ENCODE measurements at regions not wholly inside any gene's neighbourhood (a gene's known extent, or its start where the extent isn't known, plus 50 kb on each side); places are given as distances from the start of the nearest gene placed in this dataset.

DNA sequence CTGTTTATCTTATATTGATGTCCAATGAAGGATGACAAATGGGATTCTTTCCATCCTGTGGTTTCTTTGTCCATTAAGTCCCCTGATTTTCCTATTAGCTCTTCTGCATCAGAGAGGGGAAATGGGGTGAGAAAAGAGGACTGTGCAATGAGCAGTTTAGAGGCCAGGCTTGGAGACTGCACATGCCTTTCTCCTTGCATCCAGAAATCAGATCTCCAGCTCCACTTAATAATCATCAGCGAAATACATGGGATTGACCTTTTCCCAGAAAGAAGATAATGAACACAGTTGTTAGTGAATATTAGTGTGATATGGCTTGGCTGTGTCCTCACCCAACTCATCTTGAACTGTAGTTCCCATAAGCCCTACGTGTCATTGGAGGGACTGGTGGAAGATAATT is 697.4 kb downstream of the CBLN2 start:
- no peak overlapping the region for H3K4me2 ChIP-seq (ENCODE audit: low read length)
- no peak overlapping the region for H3K23ac ChIP-seq (ENCODE audit: low read length)
- no peaks in the 10 kb centered on the region for H3K27me3 ChIP-seq (ENCODE audit: insufficient read depth, low read length, poor library complexity)
- H2BK15ac ChIP-seq (replicated peaks; ENCODE audit: low read depth): no peak overlapping the region
- no peak overlapping the region for H4K5ac ChIP-seq (ENCODE audit: low read length)
- H3K18ac ChIP-seq (ENCODE audit: low read length): no peak overlapping the region
- no CpG with 5 or more reads among the region's 2 CpGs for WGBS (ENCODE audit: extremely low coverage, insufficient coverage, low lambda C conversion rate)
- no peak overlapping the region for H2BK5ac ChIP-seq (ENCODE audit: low read length)
- no peaks in the 10 kb centered on the region for H3K4me1 ChIP-seq (ENCODE audit: control insufficient read depth, low read depth, low read length)
- no peaks in the 10 kb centered on the region for H3K36me3 ChIP-seq (ENCODE audit: control insufficient read depth, insufficient read depth, low read length)
- H3K27ac ChIP-seq (ENCODE audit: low read depth, low read length): no peak overlapping the region
- H3K79me1 ChIP-seq (ENCODE audit: low read length): no peaks in the 10 kb centered on the region
- DNase-seq: no peak
- H3K9ac ChIP-seq (ENCODE audit: low read length): no peak overlapping the region
- H2BK120ac ChIP-seq (ENCODE audit: low read depth, low read length): no peak overlapping the region
- H3K79me2 ChIP-seq (ENCODE audit: control insufficient read depth, insufficient read depth, low read length): no peaks in the 10 kb centered on the region
- no peak overlapping the region for H3K4ac ChIP-seq (ENCODE audit: low read depth, low read length)
- no peak overlapping the region for H3K56ac ChIP-seq (ENCODE audit: low read length)
- no peak overlapping the region for H4K8ac ChIP-seq (ENCODE audit: low read depth, low read length)
- H3K4me3 ChIP-seq (ENCODE audit: low read length): no peak overlapping the region
- no peak overlapping the region for H2AK5ac ChIP-seq (ENCODE audit: low read length)

GRCh38 chr18:71844814-71845213 is 699.3 kb downstream of the CBLN2 start:
- Histone ChIP-seq H2AK5ac (ENCODE audit: low read length) (no peak overlapping the region), H3K27ac (ENCODE audit: low read depth, low read length) (no peak overlapping the region), H4K8ac (ENCODE audit: low read depth, low read length) (no peak overlapping the region)

DNA sequence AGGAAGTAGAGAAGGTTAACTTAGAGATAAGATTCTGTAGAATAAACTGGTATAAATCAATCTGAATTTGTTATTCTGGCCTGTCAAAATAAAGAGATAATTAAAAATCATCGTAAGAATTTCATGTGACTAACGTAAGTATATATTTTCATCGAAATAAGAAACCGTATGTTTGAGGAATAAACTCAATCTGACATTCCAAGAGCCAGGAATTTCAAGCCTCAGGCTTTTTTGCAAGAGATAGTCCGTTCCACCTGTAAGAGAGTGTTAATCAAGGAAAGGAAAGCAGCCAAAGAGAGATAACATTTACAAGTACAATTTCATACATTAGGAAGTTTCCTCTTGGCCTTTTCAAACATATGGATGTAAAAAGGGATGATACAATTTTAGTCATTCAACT is 701.5 kb downstream of the CBLN2 start:
- no peak overlapping the region for H4K8ac ChIP-seq (ENCODE audit: low read depth, low read length)
- no CpG with 5 or more reads among the region's 5 CpGs for WGBS (ENCODE audit: extremely low coverage, insufficient coverage, low lambda C conversion rate)
- H3K36me3 ChIP-seq (ENCODE audit: control insufficient read depth, insufficient read depth, low read length): no peaks in the 10 kb centered on the region
- no peak overlapping the region for H3K18ac ChIP-seq (ENCODE audit: low read length)
- no peak overlapping the region for H2BK120ac ChIP-seq (ENCODE audit: low read depth, low read length)
- no peak overlapping the region for H2AK5ac ChIP-seq (ENCODE audit: low read length)
- no peaks in the 10 kb centered on the region for H3K27me3 ChIP-seq (ENCODE audit: insufficient read depth, low read length, poor library complexity)
- H3K23ac ChIP-seq (ENCODE audit: low read length): no peak overlapping the region
- no peaks in the 10 kb centered on the region for H3K79me2 ChIP-seq (ENCODE audit: control insufficient read depth, insufficient read depth, low read length)
- no peak overlapping the region for H3K27ac ChIP-seq (ENCODE audit: low read depth, low read length)
- no peak overlapping the region for H2BK5ac ChIP-seq (ENCODE audit: low read length)
- H3K9ac ChIP-seq (ENCODE audit: low read length): no peak overlapping the region
- no peak overlapping the region for H3K56ac ChIP-seq (ENCODE audit: low read length)
- no peak overlapping the region for H2BK15ac ChIP-seq (replicated peaks; ENCODE audit: low read depth)
- no peak overlapping the region for H4K5ac ChIP-seq (ENCODE audit: low read length)
- H3K4me1 ChIP-seq (ENCODE audit: control insufficient read depth, low read depth, low read length): no peaks in the 10 kb centered on the region
- no peak overlapping the region for H3K4ac ChIP-seq (ENCODE audit: low read depth, low read length)
- H3K4me3 ChIP-seq (ENCODE audit: low read length): no peak overlapping the region
- H3K4me2 ChIP-seq (ENCODE audit: low read length): no peak overlapping the region
- no peaks in the 10 kb centered on the region for H3K79me1 ChIP-seq (ENCODE audit: low read length)
- peak; percentile 16 for DNase-seq

More at GRCh38 chr18:71844814-71845213, 699.3 kb downstream of the CBLN2 start:
- no peak overlapping the region for H3K4me3 ChIP-seq (ENCODE audit: low read length)
- no peak overlapping the region for H3K23ac ChIP-seq (ENCODE audit: low read length)
- H3K4me1 ChIP-seq (ENCODE audit: control insufficient read depth, low read depth, low read length): no peaks in the 10 kb centered on the region
- H2BK15ac ChIP-seq (replicated peaks; ENCODE audit: low read depth): no peak overlapping the region
- H2BK5ac ChIP-seq (ENCODE audit: low read length): no peak overlapping the region
- no CpG with 5 or more reads among the region's 5 CpGs for WGBS (ENCODE audit: extremely low coverage, insufficient coverage, low lambda C conversion rate)
- no peak overlapping the region for H3K56ac ChIP-seq (ENCODE audit: low read length)
- no peak overlapping the region for H3K4me2 ChIP-seq (ENCODE audit: low read length)
- H3K4ac ChIP-seq (ENCODE audit: low read depth, low read length): no peak overlapping the region
- H3K79me2 ChIP-seq (ENCODE audit: control insufficient read depth, insufficient read depth, low read length): no peaks in the 10 kb centered on the region
- H3K27me3 ChIP-seq (ENCODE audit: insufficient read depth, low read length, poor library complexity): no peaks in the 10 kb centered on the region
- H3K18ac ChIP-seq (ENCODE audit: low read length): no peak overlapping the region
- DNase-seq: no peak
- no peaks in the 10 kb centered on the region for H3K36me3 ChIP-seq (ENCODE audit: control insufficient read depth, insufficient read depth, low read length)
- H4K5ac ChIP-seq (ENCODE audit: low read length): no peak overlapping the region
- H2BK120ac ChIP-seq (ENCODE audit: low read depth, low read length): no peak overlapping the region
- H3K79me1 ChIP-seq (ENCODE audit: low read length): no peaks in the 10 kb centered on the region
- no peak overlapping the region for H3K9ac ChIP-seq (ENCODE audit: low read length)

DNA sequence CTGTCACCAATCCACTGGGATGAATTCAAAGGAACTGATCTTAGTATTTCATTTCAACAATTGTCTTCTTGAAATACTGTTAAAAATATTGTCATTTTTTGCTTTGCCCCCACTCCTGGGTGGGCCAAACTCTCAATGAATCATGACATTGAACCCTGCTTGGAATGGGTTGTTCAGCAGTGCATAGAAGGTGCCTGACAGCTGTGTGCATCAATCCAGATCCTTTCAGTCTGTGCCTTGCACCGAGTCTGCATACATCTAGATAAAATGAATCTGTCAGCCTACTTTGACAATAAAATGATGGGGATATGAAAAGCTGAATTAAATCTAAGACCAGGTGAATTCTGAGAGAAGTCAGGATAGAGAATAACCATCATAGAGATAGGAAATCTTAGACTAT is 706.6 kb downstream of the CBLN2 start:
- Histone ChIP-seq H3K79me1 (ENCODE audit: low read length) (no peaks in the 10 kb centered on the region), H2BK5ac (ENCODE audit: low read length) (no peak overlapping the region), H3K56ac (ENCODE audit: low read length) (no peak overlapping the region), H3K23ac (ENCODE audit: low read length) (no peak overlapping the region), H3K4me2 (ENCODE audit: low read length) (no peak overlapping the region), H3K4me1 (ENCODE audit: control insufficient read depth, low read depth, low read length) (no peaks in the 10 kb centered on the region), H3K79me2 (ENCODE audit: control insufficient read depth, insufficient read depth, low read length) (no peaks in the 10 kb centered on the region), H3K27me3 (ENCODE audit: insufficient read depth, low read length, poor library complexity) (no peaks in the 10 kb centered on the region), H2BK120ac (ENCODE audit: low read depth, low read length) (no peak overlapping the region), H3K4me3 (ENCODE audit: low read length) (no peak overlapping the region), H3K4ac (ENCODE audit: low read depth, low read length) (no peak overlapping the region), H4K5ac (ENCODE audit: low read length) (no peak overlapping the region), H3K36me3 (ENCODE audit: control insufficient read depth, insufficient read depth, low read length) (no peaks in the 10 kb centered on the region), H3K27ac (ENCODE audit: low read depth, low read length) (no peak overlapping the region), H3K18ac (ENCODE audit: low read length) (no peak overlapping the region), H2AK5ac (ENCODE audit: low read length) (no peak overlapping the region), H4K8ac (ENCODE audit: low read depth, low read length) (no peak overlapping the region), H3K9ac (ENCODE audit: low read length) (no peak overlapping the region), H2BK15ac (replicated peaks; ENCODE audit: low read depth) (no peak overlapping the region)
- DNase-seq: no peak
- no CpG with 5 or more reads among the region's 1 CpG for WGBS (ENCODE audit: extremely low coverage, insufficient coverage, low lambda C conversion rate)

DNA sequence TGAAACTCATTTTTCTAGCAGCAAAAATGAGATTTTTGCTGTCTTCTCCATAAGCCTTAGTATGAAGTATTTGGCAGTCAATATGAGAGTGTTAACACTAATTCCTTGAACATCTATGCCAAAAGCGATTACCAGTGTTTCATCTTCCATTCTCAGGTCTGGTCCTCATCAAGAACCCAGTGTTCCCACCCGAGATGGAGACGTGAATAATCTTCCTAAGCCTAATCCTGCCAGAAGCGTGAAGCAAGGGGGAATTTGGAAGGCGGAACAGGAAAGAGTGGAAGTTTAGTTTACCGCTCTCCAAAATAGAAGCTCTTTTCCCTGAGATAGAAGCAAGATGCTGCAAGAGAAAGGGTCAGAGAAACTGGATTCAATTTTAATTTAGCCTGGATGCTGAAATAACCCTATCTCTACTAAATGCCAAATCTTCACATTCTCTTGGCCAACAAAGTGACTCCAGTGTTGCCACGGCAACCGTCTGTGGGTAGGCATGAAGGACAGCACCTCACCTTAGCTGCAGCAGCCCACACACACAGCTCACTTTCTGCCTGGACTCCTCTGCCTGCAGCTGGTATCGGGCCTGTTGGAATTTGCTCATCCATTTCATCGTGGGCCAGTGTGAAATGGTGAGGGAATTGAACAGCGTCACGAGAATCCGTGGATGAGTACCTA is 711.1 kb downstream of the CBLN2 start:
- DNase-seq: peak; percentile 48
- Histone ChIP-seq H4K8ac (ENCODE audit: low read depth, low read length) (no peak overlapping the region), H2BK15ac (replicated peaks; ENCODE audit: low read depth) (no peak overlapping the region), H3K9ac (ENCODE audit: low read length) (no peak overlapping the region), H3K79me2 (ENCODE audit: control insufficient read depth, insufficient read depth, low read length) (no peaks in the 10 kb centered on the region), H2BK5ac (ENCODE audit: low read length) (no peak overlapping the region), H3K4ac (ENCODE audit: low read depth, low read length) (no peak overlapping the region), H3K79me1 (ENCODE audit: low read length) (no peaks in the 10 kb centered on the region), H3K23ac (ENCODE audit: low read length) (no peak overlapping the region), H3K4me2 (ENCODE audit: low read length) (no peak overlapping the region), H3K27me3 (ENCODE audit: insufficient read depth, low read length, poor library complexity) (no peaks in the 10 kb centered on the region), H2AK5ac (ENCODE audit: low read length) (no peak overlapping the region), H3K4me1 (ENCODE audit: control insufficient read depth, low read depth, low read length) (no peaks in the 10 kb centered on the region), H3K36me3 (ENCODE audit: control insufficient read depth, insufficient read depth, low read length) (no peaks in the 10 kb centered on the region), H4K5ac (ENCODE audit: low read length) (no peak overlapping the region), H3K27ac (ENCODE audit: low read depth, low read length) (no peak overlapping the region), H3K4me3 (ENCODE audit: low read length) (no peak overlapping the region), H3K56ac (ENCODE audit: low read length) (no peak overlapping the region), H2BK120ac (ENCODE audit: low read depth, low read length) (no peak overlapping the region), H3K18ac (ENCODE audit: low read length) (no peak overlapping the region)
- no CpG with 5 or more reads among the region's 13 CpGs for WGBS (ENCODE audit: extremely low coverage, insufficient coverage, low lambda C conversion rate)

DNA sequence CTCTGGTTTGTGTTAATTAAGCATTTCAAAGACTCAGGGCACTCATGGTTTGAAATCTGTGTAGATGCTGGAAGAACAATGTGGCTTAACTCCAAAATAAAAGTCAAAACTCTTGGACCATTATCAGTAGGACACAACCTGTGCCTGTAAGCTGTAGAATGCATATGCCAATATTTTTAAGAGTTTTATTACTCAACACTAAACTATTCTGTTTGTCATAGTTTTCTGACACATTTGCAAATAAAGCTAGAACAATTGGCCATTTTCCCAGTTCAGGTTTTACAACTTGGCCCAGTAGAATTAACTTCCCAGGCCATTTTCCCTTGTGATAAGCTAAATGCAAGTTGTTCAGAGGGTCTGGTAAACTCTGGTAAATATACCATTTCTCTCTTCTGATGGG is 713.1 kb downstream of the CBLN2 start:
- no peaks in the 10 kb centered on the region for H3K79me2 ChIP-seq (ENCODE audit: control insufficient read depth, insufficient read depth, low read length)
- H4K5ac ChIP-seq (ENCODE audit: low read length): no peak overlapping the region
- no peak for DNase-seq
- no peak overlapping the region for H3K4ac ChIP-seq (ENCODE audit: low read depth, low read length)
- H3K27me3 ChIP-seq (ENCODE audit: insufficient read depth, low read length, poor library complexity): no peaks in the 10 kb centered on the region
- H3K18ac ChIP-seq (ENCODE audit: low read length): no peak overlapping the region
- no peak overlapping the region for H2BK5ac ChIP-seq (ENCODE audit: low read length)
- H3K4me2 ChIP-seq (ENCODE audit: low read length): no peak overlapping the region
- H3K56ac ChIP-seq (ENCODE audit: low read length): no peak overlapping the region
- H3K79me1 ChIP-seq (ENCODE audit: low read length): no peaks in the 10 kb centered on the region
- H3K9ac ChIP-seq (ENCODE audit: low read length): no peak overlapping the region
- H2BK15ac ChIP-seq (replicated peaks; ENCODE audit: low read depth): no peak overlapping the region
- no peak overlapping the region for H2BK120ac ChIP-seq (ENCODE audit: low read depth, low read length)
- no peak overlapping the region for H3K23ac ChIP-seq (ENCODE audit: low read length)
- H2AK5ac ChIP-seq (ENCODE audit: low read length): no peak overlapping the region
- H3K4me1 ChIP-seq (ENCODE audit: control insufficient read depth, low read depth, low read length): no peaks in the 10 kb centered on the region
- H3K4me3 ChIP-seq (ENCODE audit: low read length): no peak overlapping the region
- H4K8ac ChIP-seq (ENCODE audit: low read depth, low read length): no peak overlapping the region
- no peaks in the 10 kb centered on the region for H3K36me3 ChIP-seq (ENCODE audit: control insufficient read depth, insufficient read depth, low read length)
- no peak overlapping the region for H3K27ac ChIP-seq (ENCODE audit: low read depth, low read length)
